CD4-positive, alpha-beta T cell treated with Interleukin-6 at 100 ng/mL for 8 hours (primary cell): ENCODE measurements at regions not wholly inside any gene's neighbourhood (a gene's known extent, or its start where the extent isn't known, plus 50 kb on each side); places are given as distances from the start of the nearest gene placed in this dataset.
"Not testable (repeated sequence)": the region's sequence is repeated elsewhere in the genome, so short reads cannot be mapped to it uniquely, and the experiment has no call there.

Source experiments
- DNase-seq: peaks from one replicate; pipeline ENCODE4 v3.0.0-alpha.2; 2020; ENCODE audit warnings: mixed read lengths, low spot score

DNA sequence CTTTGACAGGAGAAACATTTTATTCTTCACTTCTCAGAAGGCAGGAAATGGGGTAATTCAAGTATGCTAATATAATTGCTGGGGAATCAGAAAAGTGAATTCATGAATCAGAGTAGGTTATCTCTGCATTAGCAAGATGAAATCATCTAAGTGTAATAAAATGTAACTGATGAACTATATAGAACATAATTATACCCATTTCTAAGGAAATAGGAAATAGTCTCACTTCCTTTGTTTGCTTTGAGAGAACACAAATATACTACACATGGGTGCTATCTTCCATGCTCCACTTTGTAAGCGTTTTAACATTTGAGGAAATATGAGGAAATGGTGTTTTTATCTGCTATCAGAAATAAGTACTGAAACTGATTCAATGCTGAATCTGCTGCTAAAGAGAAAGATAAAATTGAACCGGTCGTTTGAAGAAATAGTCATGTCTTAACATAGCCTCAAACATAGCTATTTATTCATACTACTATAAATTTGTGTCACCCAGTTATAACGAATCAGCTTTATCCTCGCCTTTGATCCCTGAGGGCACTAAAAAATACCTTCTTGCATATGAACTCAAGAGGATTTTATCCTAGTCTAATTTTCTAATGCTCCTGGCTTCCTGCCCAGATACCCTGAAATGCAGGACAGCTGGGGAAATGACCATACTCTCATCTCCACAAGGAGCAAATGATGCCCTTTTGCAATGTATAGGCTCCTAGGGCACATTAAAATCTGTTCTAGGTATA, 696.0 kb downstream of the C12orf50 start:
- DNase-seq, result no peak

DNA sequence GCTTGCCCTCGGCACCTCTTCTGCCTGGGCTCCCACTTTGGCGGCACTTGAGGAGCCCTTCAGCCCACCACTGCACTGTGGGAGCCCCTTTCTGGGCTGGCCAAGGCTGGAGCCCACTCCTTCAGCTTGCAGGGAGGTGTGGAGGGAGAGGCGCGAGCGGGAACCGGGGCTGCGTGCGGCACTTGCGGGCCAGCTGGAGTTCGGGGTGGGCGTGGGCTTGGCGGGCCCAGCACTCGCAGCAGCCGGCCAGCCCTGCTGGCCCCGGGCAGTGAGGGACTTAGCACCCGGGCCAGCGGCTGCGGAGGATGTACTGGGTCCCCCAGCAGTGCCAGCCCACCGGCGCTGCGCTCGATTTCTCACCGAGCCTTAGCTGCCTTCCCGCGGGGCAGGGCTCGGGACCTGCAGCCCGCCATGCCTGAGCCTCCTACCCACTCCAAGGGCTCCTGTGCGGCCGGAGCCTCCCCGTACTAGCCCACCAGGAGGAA, 699.1 kb downstream of the C12orf50 start:
- not testable (repeated sequence) for DNase-seq

DNA sequence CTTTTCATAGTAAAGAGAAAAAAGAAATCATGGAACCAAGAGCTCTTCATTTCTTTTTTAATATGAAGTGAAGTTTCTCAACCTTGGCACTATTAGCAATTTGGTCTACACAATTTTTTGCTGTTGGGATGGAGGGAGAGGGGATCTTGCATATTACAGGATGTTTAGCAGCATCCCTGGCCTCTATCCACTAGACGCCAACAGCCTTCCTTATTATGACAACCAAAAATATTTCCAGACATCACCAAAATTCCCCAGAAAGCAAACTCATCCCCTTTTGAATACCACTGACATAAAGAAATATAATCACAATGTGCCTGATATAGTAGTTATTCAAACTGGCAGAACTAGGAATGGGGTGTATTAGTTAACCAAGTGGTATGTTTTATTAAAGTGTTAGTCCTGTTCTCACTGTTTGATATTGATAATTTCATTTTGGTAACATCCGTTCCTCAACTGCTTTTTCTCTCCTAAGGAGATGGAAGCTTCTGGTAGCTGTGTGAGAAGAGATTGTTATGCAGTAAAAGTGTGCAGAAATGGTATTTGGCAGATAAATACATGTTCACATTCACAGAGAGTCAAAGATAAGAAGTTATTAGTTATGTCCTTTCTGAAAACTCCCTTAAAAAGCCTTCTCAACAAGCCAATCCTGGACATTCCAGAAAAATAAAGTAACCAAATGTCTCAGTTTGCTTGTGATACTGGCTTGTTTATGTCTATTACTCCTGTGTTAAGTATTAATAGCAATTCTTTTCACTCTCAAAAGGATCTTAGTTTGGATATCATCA, 699.9 kb downstream of the C12orf50 start:
- no peak for DNase-seq

DNA sequence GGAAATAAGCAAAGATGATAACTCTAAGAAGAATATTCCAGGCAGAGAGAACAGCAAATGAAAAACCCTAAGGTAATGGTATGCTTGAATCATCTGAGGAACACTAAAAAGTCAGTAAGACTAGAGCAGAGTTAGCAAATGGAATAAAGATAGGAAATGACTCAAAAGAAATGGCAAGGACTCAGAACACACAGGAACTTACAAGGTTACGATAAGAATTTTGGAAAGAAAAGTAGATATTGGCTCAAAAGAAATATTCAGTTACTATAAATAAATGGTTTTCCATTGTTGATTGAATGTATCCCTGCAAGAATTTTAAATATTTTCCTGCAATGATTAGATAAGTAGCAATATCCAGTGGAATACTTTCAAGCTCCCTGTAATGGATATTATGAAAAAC, 705.8 kb downstream of the C12orf50 start:
- DNase-seq, result no peak

DNA sequence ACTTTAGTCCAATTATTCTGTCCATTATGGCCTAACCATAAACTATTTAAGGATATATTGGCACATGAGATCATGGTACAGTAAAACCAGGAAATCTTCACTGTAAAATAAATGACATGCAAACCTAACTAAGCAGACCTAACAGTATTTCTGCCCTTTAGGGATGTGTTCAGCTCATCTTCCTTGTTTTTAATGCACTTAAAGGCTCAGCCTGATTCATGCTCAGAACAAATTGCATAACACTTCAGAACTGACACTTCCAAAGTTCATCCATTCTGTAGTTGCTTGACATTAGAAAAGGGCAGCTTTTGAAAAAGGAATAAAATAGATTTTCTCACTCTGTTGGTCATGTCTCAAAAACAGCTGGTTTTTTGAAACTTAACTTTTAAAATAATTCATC, 708.5 kb downstream of the C12orf50 start:
- DNase-seq, result no peak

DNA sequence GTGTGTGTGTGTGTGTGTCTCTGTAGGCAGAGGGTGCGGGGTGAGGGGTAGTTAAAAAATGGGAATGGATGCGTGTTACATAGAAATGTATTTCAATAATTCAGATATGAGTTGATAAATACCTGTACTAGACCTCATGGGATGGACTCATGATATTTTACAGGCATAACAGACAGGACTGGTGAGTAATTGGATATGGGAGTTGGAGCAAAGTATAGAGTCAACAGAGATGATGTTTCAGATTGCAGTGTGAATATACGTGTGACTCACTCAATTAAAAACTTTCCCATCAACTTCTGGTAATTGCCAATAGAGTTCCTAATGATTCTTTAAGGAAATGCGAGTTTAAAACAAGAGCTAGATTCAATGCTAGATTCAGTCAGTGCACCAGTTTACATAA, 711.9 kb downstream of the C12orf50 start:
- no peak for DNase-seq

DNA sequence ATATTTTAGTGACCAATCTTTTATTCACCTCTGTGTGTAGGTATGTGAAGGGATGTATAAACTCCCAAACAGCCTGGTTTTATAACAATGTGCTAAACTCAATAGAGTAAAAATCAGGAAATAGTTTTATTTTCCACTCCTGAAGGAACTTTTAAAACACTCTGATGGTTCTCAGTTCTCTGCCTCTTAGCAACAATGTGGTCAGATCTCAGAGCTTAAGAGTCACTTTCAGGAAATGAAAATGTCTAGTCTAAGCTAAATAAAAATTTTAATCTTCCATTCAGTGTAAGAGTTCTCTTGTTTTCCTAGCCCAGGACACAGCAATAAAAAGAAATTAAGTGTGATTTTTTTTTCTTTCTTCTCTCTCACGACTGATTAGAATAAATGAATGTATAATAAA, 718.0 kb downstream of the C12orf50 start:
- DNase-seq, result no peak

DNA sequence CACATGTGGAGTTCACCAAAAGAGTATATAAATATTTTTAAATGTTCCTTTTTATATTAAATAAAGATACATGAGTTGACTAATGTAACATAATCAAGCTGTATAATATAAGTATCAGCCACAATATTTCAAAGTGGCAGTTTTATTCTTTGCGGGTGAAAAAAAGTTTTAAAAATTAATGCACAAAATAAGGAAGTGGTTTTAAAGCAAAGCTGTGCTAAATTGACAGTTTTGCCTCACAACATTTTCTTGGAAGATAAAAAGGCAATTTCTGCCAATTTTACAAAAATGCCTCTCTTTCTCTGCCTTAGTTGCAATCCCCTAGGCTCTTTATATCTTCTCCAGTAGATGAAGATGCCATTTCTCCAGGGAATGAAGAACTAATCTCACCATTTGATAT, 719.1 kb downstream of the C12orf50 start:
- DNase-seq, result no peak

DNA sequence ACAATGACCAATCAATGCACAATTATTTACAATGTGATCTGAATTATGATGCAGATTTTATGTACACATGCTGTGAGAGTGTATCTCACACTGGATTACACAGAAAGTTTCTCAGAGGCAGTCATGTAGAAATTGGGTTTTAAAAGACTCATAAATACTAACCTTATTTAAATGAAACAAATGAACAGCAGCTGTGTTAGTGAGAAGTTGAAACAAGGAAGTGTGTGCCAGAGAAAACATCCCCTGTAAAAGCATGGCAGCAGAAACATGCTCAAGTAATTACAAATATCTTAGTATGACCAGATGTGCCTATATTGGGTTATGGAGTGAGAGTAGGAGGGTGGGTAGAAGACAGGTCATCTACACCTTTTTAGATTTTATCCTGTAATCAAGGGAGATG, 723.7 kb downstream of the C12orf50 start:
- DNase-seq, result no peak

DNA sequence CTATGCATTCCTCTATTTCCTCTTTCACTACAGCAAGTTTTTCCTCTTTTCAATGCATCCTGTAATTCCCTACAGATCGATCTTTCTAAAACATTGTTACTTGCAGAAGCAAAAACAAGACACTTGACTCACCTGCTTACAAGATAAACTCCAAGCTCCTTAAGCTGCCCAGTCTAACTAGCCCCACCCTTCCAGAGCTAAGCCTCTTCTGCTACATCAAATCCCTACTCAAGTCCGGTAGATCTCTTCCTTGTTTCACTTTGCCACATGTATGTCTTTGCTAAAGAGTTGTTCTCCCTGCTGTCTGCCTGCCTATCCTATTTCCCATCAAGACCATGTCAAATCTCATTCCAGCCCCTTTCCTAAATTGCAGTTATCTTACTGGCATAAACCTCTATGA, 724.8 kb downstream of the C12orf50 start:
- no peak for DNase-seq

DNA sequence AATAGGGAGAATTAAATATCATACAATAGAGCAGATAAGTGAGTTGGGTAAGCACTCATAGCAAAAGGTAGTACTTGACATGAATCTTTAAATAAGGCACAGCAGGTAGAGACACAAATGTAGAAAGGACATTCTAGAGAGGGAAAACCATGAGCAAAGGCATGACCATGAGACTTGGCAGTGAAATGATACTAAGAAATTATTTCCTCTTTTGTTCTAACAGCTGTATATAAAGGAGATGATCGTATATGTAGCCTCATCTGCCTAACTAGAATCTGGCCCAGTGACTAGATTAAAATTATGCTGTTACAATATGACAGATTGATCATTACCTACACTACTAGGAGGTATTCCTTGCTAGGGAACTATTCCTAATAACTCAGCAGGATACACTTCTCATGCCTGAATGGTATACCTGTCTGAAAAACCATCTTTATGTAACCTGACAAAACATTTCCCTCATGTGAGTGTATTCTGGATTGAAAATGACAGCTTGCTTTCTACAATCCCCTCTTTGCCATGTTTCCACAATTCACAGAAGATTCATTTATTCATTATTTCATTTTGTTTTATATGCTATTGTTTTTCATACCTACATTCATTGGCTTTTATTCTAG, 725.7 kb downstream of the C12orf50 start:
- no peak for DNase-seq

DNA sequence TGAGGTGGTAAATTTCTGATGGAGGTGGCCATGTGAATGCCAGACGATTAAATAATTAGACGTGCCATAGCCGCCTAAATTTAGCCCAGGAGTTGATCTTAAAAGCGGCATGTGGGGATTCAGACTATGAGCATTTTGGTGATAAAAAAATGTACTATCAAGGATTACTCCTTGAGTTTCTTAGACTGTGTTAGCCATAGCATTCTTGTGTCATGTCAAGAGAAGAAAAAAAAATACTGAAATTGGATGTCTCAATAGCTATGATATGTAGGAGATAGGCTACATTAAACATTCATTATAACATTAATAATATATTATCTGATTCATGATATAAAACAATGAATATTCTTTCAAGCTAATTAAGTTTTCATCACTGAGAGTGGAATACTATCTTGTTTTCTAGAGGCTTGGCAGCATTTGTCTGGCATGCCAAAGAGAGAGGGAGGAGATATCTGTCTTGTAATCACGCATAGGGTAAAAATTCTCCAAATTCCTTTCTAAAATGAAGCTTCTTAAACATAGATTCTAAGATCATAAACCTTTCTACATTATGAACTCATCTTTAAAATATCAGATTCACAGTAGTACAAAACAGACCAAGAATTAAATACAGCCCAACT, 727.0 kb downstream of the C12orf50 start:
- DNase-seq, result no peak

DNA sequence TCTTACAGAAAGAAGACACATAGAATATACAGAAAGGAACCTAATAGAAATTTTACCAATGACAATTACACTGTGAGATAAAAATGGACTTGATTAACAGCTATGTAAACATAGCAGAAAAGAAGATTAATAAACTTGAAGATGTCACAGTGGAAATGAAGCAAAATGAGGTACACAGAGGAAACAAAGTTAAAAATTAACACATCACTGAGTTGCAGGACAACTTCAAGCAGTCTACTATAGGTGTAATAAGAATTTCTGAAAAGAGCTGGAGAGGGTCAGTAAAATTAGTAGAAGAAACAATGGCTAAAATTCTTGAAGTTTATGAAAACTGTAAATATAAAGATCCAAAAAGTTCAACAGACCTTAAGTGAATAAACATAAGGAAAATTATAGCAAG, 738.7 kb downstream of the C12orf50 start:
- no peak for DNase-seq

DNA sequence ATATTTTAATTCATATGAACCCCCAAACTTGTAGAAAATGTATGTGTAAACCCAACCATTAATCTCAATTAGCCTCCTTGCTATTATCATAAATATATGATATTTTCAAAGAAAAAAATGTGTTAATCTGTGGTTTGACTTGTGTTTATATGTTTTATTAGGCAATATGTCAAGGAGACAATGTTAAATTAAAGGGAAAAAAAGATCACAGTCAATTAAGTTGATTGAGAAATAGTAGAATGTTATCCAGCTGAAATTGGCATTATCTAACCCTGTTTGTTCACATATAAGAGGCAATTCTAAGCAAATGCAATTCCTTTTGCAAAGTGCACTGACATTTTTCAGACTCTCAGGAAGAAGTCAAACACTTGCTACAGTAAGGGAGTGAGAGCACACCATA, 745.3 kb downstream of the C12orf50 start:
- DNase-seq, result no peak

DNA sequence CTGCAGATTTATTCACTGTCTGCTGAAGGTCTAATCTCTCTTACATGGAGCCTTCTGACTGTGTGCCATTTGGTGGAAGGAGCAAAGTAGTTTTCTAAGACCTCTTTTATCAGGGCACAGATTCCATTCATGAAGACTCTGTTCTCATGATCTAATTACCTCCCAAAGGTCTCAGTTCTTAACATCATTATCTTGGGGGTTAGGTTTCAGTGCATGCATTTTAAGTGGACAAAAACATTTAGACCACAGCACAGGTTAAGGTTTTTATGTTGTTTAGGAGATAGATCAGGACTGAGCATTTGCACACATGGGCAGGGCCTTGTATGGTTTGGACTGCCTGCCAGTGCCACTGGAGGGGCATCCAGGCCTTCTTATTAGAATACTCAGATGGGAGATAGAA, 746.1 kb downstream of the C12orf50 start:
- DNase-seq, result no peak

DNA sequence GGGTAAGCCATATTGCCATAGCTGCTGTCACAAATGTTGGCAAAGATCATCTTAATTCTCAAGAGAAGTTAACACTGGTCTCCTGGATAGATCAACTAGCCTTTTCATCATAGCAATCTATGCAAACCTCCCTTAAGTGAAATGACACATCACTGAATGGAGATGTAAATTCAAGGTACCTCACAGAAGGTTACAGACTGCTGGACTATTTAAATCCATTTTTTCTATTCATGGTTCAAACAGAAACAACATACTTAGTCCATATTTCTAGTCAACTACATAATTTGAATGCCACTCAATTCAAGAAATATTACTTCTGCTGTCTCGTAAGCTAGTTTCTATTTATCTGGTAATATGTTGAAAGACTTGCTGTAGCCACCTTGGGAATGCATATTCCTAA, 748.3 kb downstream of the C12orf50 start:
- no peak for DNase-seq

DNA sequence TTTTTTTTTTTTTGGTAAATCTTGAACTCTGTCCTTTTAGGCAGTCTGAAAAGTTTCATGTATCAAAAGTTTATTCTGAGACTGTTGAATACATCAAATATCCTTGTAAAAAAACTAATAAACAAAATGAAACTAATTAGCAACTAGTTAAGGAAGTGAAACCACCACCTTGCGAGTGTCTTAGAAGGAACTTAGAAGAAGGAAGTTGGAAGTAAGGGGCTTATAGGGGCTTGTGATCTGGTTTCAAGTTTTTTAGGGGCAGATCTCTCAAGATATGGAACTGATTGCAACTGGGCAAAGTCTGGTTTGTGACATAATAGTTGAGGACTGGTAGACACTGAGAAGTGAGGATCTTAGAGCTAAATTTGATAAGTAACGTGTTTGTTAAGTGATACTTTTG, 748.8 kb downstream of the C12orf50 start:
- DNase-seq, result no peak

DNA sequence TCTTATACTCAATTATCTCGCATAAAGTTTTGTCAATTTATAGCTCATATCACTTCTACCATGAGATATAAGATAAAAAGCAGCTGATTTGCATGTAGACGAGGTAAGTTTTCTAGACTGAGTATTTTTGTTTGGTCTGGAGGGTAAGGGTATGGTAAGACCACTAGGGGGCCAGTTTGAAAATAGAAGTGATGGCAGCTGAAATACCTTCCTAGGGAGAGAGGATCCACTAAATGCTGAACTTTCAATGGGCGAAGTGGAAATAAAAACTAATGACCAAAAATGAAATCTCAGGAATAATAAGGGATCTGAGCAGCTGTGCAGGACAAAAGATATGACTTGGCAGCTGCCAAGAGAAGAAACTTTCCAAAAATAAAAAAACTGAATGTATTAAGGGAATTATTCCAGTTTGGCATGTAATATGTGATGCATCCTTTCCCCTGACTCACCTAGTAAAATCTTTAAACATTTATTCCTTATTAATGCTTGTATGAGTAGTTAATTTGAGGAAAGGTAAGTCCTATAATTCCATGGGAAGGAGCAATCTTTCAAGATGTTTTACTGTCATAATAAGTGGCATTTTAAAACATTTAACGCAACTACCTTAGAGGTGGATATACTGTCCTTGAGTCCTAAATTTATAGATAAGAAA, 754.5 kb downstream of the C12orf50 start:
- no peak for DNase-seq

DNA sequence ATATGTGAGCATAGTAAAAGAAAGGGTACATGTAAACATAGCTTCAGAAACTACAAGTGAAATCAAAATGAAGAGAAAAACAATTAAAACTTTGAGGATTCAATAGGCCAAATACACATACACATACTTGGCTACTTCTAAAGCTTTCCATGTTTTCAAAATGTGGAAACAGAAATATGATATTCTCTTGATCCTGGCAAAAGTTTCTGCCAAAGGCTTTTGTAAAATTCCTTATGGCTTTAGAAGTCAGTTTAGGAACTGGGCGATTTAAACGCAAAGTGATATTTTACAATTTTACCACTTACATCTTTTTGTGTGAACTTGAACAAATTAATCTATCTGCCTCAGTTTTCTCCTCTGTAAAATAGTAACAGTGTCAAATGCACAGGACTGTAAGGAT, 756.4 kb downstream of the C12orf50 start:
- no peak for DNase-seq

DNA sequence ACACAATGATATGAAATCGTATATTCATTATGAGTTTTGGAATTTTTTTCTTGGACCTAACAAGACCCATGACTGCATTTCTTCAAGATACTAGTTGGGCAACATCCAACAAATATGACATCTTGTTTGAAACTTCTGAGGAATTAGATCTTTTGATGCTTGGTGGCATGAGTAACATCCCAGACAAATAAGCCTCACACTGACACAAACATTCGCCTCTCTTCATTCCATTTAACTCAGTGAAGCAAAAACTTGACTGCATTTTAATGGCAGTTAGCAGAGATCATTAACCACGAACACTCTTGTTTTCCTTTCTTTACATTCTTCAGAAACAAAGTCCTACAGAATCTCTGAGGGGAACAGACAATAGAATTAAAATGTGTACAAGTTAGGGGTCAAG, 758.3 kb downstream of the C12orf50 start:
- no peak for DNase-seq

DNA sequence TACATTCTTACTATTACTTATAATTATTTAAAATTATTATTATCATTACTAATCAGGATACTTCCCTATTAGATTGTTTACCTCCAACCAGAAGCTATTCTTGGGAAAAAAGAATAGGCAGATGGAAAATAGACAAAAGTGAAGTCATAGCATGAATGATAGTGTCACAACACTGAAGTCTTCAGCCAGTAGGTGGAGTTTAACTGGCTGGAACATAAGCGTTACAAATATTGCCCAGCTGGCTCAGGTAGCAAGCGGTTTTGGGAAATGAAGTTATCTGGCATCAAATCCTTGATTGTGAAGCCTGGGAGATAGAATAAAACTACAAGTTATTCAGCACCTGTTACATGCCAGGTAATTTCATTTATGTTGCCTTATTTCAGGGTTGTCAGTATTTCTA, 762.9 kb downstream of the C12orf50 start:
- DNase-seq, result no peak

DNA sequence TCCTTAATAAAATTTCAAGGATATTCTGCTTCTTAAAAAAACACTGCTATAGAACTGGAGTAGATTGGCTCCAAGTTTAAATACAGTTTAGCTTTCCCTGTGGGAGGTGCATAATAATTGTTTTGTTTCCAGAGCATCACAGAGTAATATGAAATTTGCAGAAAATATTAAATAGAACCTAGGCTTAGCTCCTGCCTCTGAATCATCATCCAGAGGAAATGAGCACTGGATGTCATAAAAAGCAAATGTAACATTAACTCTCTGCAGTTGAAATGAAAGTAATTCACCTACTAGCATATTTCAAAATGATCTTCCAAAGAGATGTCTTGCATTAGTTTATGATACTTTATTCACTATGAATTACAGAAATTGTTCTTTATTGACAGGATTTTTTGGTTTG, 769.8 kb downstream of the C12orf50 start:
- DNase-seq, result no peak
